Activated CD8-positive, alpha-beta memory T cell treated with anti-CD3 and anti-CD28 coated beads, Interleukin-2, amount 50 U/mL, for 4 hours (primary cell): ENCODE measurements at regions not wholly inside any gene's neighbourhood (a gene's known extent, or its start where the extent isn't known, plus 50 kb on each side); places are given as distances from the start of the nearest gene placed in this dataset.

Experiments used
- DNase-seq: peaks from one replicate; pipeline ENCODE4 v3.0.0-alpha.2; 2020

DNA sequence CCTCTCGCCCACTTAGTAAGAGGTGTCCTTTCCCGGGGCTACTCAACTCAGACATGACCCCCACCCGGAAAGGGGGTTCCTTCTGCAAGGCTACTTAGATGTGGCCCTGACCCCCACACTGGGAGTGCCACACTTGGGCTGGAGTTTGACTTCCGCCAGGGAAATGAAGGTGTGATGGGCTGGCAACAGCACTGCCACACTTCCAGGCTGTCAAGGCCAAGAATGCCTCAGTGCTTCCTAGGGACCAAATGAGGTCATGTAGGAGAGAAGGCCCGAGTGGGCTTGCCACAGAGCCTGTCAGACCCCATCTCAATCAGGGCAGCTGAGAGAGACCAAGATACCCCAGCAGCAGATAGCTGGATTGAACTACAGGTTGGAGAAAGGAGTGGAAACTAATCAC, 55.5 kb downstream of the DRD1 start:
- DNase-seq, result no peak

DNA sequence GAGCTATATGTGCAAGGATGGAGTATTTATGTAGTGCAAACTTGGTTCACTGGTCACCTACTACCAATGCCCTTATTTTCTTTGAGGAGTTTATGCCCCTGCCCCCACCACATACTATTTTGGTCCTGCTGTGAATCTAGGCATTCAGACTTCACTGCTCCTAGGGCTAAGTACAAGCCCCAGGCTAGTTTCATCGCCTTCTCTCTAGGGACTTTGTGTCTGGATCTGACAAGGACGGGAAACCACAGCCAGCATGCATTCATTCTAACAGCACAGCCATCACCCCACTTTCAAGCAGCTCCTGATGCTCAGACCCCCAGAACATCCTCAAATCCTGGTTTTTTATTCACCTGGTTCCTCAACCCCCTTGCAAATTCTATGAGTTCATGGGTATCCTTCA, 56.8 kb downstream of the DRD1 start:
- DNase-seq, result no peak

GRCh38 chr5:175386526-175386925, 57.5 kb downstream of the DRD1 start:
- no peak for DNase-seq

DNA sequence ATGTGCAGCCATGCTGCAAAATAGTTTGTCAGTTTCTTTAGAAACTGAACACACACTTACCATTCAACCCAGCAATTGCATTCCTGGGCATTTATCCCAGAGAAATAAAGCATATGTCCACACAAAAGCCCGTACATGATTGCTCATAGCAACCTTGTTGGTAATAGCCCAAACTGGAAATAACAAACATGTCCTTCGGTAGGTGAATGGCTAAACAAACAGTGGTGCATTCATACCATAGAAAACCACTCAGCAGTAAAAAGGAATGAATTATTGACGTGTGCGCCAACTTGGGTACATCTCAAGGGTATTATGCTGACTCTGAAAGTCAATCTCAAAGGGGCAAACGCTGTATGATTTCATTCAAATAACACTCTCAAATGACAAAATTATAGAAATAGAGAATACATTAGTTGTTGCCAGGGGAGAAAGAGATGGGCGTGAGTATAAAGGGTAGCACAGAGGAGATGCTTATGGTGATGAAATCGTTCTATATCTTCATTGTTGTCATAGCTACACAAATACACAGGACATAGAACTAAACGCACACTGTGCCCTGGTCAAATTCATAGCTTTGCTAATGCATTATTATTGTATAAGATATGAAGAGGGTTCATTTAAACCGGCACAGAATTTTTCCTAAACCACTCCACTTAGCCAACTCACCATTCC, 58.2 kb downstream of the DRD1 start:
- no peak for DNase-seq

DNA sequence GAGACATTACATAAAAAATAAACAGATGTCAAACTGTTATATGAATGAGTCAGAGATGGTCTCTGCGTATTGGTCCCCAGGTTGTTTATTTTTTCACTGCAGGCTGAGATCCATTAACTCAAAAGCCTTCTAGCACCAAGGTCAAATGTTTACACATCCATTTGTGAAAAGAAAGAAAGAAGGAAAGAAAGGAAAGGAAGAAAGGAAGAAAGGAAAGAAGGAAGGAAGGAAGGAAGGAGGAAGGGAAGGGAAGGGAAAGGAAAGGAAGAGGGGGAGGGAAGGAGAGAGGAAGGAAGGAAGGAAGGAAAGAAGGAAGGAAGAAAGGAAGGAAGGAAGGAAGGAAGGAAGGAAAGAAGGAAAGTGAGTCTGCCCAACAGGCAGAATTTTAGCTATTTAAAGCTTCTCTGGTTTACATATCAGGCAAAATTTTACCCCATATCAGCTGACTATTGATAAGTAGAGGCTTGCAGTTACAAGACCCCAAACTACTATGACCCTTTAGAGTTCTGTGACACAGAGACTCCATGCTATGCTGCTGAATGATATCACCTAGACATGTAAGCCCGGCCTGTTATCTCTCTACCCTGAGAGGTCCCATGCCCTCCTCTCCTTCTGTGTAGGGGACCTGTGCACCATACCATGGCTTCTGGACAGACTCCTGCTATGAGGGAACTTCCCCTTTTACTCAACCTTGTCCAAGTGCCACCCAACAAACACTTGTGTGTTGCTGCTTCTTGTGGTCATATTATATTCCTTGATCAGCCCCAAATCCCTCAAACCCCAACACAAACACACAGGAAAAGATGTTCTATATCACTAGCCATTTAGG, 59.0 kb downstream of the DRD1 start:
- DNase-seq, result no peak

GRCh38 chr5:175383350-175383749, 60.6 kb downstream of the DRD1 start:
- DNase-seq, result no peak

DNA sequence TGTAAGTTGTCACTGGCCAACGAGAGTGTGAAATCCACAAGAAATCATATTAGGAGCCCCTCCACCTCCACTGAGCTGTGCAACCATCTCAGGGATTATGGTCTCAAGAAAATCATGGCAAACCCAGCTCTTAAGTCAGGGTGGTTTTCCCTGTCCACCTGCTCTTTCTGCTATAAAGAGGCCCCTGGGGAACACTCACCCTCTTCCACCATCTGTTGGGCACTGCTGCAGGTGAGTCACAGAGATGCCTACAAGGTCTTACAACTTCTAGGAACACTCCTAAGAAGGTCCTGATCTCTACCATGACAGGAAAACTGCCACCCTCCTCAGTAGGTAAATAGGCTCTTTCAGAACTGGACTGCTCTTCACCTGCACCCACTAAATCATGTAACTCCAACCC, 61.8 kb downstream of the DRD1 start:
- no peak for DNase-seq

- DNase-seq, result no peak
Observed at GRCh38 chr5:175381130-175381529, 62.9 kb downstream of the DRD1 start.

DNA sequence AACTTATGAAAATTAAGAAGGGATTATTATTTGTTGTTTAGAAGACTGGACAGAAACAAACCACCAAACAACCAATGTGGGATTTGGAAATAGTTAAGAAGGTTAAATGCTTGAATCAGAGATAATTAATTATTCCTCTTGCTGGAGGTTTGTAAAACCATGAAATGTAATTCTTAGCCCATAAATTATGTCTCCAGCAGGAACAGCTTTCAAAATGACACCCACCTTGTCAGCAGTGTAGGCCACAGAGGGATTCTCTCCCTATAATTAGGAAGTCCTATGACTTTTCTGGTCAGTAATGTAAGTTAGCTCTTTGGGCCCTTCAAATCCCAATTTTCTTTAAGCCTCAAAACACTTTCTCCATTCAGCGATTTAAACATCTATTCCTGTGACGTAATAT, 63.3 kb downstream of the DRD1 start:
- DNase-seq, result no peak

GRCh38 chr5:175379867-175380266, 64.1 kb downstream of the DRD1 start:
- no peak for DNase-seq

DNA sequence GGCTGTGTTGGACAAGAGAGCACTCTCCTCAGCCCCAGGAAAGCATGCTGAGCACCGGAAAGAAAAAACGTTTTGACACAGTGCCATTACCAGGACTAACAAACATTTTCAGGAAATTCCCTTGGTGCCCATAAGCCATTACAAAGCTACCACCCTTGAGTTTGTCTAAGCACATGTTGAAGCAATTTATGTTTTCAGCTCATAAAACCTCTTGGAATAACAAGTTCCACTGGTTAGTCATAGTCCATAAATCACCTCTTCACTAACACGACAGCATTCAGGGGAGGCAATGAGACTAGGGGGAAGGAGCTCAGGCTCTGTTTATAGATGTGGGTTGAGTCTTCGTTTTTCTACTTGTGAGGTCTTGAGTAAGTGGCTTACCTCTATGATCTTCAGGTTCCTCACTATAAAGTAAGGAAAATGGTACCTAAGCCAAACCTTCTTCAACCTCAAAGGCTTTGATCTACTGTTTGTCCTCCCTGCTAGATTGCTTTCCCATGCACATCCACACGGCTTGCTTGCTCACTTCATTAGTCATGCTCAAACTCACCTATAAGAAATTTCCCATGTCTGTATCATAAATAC, 65.4 kb downstream of the DRD1 start:
- no peak for DNase-seq

GRCh38 chr5:175377816-175378215, 66.2 kb downstream of the DRD1 start:
- no peak for DNase-seq

DNA sequence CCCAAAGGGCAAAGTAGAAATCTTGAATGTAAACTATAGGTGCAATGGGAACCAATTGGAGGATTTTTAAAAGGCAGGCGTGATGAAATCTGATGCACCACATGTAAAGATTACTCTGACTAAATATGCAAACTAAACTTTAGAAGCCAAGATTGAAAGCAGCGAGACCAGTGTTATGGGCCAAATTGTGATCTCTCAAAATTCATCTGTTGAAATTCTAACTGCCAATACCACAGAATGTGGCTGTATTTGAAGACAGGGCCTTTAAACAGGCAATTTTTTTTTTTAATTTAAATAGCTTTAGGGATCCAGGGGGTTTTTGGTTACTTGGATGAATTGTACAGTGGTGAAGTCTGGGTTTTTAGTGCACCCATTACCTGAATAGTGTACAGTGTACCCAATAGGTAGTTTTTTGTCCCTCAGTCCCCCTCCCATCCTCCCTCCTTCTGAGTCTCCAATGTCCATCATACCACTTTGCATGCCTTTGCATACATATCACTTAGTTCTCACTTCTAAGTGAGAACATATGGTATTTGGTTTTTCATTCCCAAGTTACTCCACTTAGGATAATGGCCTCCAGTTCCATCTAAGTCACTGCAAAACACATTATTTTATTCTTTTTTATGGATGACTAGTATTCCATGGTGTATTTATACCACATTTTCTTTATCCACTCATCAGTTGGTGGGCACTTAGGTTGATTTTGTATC, 69.7 kb downstream of the DRD1 start:
- no peak for DNase-seq

DNA sequence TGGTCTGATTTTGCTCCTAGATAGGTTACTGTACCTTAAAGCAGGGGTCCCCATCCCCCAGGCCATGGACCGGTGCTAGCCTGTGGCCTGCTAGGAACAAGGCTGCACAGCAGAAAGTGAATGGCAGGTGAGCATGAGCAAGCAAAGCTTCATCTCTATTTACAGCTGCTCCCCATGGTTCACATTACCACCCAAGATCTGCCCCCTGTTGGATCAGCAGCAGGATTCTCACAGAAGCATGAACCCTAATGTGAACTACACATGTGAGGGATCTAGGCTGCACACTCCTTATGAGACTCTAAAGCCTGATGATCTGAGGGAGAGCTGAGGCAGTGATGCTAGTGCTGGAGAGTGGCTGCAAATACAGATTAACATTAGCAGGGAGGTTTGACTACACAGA, 78.1 kb downstream of the DRD1 start:
- DNase-seq, result no peak

DNA sequence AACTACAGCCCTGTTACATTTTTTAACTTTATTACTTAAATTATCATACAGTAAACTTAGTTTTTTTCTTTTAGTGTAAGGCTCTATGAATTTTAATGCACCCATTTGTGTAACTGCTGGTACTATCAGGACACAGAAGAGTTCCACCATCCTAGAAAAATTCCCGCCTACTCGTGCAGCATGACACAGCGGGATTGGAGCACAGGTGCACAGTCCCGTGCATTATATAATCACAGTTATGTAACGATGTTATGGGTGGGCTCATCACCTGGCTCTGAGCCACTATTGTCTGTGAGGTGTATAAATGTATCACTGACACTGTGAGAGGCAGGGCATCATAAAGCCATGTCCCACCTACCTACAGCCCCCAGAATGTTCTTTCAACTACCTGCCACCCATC, 80.7 kb downstream of the DRD1 start:
- no peak for DNase-seq

DNA sequence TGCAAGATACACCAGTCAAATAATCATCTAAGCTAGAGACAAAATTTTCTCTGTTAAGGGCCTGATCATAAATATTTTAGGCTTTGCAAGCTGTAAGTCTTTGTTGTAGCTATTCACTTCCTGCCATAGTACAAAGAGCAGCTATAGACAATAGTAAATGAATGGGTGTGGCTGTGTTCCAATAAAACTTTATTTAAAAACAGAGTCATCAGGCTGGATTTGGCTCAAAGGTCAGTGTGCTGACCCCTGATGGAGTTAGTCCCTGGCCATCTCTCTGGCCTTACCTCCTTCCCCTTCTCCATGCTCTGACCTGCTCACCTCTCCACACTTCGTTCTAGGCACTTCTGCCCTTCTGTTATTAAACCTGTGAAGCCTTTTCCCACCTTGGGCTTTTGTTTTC, 86.0 kb downstream of the DRD1 start:
- no peak for DNase-seq

DNA sequence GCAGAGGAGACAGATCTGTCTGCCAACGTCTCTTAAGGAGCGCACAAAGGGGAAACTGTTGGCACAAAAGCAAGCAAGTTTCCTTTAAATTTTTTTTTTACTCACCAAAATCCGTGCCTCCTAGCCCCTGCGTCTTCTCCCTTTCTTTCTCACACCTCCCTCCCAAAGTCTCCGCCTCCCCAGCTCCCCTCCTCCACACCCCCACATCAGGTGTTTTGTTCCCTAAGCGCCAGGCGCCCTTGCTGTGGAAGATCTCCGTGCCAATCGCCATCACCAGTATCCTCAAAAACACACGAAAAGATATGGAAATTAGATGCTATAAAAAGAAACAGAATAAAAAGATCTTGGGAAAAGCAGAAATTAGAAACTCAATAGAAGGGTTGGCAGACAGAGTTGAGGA, 87.6 kb downstream of the DRD1 start:
- no peak for DNase-seq

GRCh38 chr5:175354964-175355363, 89.0 kb downstream of the DRD1 start:
- no peak for DNase-seq

DNA sequence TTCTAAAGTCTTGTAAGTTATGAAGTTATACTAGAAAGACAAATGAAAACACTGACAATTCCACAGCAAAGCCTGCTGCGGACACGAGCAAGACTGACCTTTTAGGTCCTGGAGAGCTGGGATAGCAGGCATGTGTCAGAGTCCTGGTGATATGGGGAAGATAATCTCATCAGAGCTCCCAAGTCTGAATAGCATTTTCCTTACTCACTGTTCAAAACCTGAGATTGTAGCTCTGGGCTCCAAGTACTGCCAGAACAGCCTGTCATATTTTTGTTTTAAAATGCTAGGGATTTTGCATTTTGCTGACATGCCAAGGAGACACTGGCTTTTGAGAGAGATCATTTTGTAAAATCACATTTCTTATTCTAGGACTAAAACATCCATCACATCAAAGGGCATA, 90.1 kb downstream of the DRD1 start:
- no peak for DNase-seq

DNA sequence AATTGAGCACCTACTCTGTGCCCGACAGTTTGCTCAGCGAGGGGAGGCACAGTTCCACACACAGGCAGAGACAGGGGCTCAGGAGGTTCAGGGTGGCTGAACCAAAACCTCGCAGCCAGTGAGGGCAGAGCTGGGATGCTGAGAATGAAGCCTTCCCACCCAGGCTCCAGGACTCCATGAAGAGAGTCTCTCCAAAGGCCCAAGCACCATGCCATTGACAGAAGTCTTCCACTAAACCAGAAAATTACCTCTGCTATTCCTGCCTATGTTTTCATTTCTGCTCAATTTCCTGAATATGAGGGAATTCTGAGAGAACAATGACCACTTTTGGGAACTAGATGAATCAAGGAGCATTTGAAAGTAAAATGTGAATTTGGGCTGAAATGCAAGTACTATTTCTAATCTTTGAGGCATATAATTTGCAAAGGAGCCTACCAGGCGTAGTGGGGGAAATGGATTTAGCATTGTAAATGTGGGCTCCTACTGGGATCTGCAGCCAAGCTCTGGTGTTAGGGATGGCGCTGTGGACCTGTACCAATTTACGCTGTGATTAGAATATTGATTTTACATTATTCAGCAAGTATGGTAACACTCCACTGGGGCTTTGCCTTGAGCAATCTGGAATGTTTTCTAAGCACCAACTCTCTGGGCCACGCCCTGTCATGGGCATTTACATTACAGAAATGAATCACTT, 91.9 kb downstream of the DRD1 start:
- DNase-seq, result no peak

DNA sequence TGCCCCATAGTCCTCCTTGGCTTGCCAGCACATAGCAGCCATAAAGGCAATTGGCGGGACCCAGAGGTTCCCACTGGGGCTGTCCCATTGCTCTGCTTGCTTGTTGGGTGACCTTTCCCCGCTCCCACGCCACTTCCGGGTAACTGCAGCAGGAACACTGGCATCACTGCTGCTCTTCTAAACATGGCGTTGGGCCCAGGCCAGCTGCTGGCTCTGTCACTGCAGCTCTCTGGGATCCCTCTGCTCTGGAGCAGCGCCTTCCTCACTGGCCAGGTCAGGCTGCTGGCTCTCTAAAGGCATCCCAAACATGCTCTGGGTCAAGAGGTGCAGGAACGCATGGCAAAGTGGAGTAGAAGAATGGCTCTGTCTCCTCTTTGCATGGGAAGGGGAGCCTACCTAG, 92.9 kb downstream of the DRD1 start:
- DNase-seq, result no peak

DNA sequence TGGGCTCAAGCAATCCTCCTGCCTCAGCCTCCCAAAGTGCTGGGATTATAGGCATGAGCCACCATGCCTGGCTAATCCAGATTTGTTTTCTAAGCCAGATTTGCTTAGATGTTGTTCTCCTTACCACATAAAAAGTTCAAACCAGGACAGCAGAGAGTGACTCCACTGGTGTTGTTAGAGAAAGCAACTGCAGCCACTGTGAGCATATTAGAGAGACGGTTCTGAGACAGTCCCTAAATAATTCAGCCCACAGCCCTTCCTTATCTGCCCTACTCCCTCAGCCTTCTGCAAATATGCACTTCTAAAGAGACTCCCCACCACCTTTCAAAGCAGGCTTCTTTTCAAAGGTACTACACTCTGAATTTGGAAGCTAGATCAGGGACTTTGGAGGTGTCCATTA, 96.1 kb downstream of the DRD1 start:
- DNase-seq, result no peak

DNA sequence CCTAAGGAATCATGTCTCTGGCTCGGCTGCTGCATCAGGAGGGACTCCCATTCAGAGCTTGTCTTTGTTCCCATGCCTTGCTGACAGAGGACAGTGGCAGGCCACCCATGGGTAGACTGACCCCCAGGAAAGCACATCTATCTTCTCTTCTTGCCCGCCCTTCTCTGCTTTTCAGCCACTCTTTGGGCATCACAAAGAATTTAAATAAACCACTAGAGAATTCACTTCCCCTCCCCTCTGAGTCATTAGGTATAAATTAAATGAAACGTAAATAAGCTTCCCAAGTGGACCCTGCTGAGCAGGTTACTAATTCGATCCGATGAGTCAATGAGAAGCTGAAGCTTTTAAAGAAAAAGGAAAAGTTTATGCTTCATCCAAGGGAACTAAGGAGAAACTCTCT, 97.0 kb downstream of the DRD1 start:
- no peak for DNase-seq
